ENCODE measurements at regions not wholly inside any gene's neighbourhood (a gene's known extent, or its start where the extent isn't known, plus 50 kb on each side); places are given as distances from the start of the nearest gene placed in this dataset.

- no peak for TF ChIP-seq CTCF (IDR thresholded peaks at IDR 0.05)
- TF ChIP-seq POLR2A (IDR thresholded peaks at IDR 0.05), result no peak
- TF ChIP-seq EP300 (IDR thresholded peaks at IDR 0.05), result no peak
Measured at GRCh38 chr5:74478328-74478727, 162.2 kb downstream of the ENC1 start.

Measured in ovary (tissue), 3 donors.